HL-60 (cell line): ENCODE measurements at regions not wholly inside any gene's neighbourhood (a gene's known extent, or its start where the extent isn't known, plus 50 kb on each side); places are given as distances from the start of the nearest gene placed in this dataset.

Experiments used
- DNase-seq, 2 experiments: peaks; one replicate each; pipeline ENCODE4 v3.0.0-alpha.2; 2010 to 2020; ENCODE audit warnings: low read depth in 1 of 2, low spot score in 1 of 2
- H3K27ac ChIP-seq: fragments of 250-450 bp; sonication (Bioruptor Pico); replicated peaks from 2 replicates; pipeline ENCODE4 v1.5.1; 2020; ENCODE audit warnings: mild to moderate bottlenecking, moderate library complexity
- H3K27me3 ChIP-seq: fragments of 250-450 bp; sonication (Bioruptor Pico); 2 replicates; pipeline ENCODE4 v1.5.1; 2021; ENCODE audit warnings: mild to moderate bottlenecking, moderate library complexity; ENCODE audit not compliant: insufficient read depth, poor library complexity, severe bottlenecking
- H3K4me3 ChIP-seq: replicated peaks from 2 replicates; pipeline ENCODE4 v1.5.1; 2011; ENCODE audit warnings: mild to moderate bottlenecking, control low read depth, low read length; ENCODE audit not compliant: insufficient read depth
- GABPA ChIP-seq: IDR thresholded peaks from 2 replicates; pipeline ENCODE4 v1.6.1; 2012; ENCODE audit warnings: low read depth
- POLR2AphosphoS5 ChIP-seq: IDR thresholded peaks from 2 replicates; pipeline ENCODE4 v1.6.1; 2012; ENCODE audit warnings: low read depth
- REST ChIP-seq: IDR thresholded peaks from 2 replicates; pipeline ENCODE4 v1.6.1; 2012; ENCODE audit warnings: low read depth; ENCODE audit not compliant: insufficient replicate concordance
- SPI1 ChIP-seq: IDR thresholded peaks from 2 replicates; pipeline ENCODE4 v1.6.1; 2012; ENCODE audit warnings: low read depth, mild to moderate bottlenecking, borderline replicate concordance
- TF ChIP-seq, protein P1 (sequence below): IDR thresholded peaks from one replicate; pipeline ENCODE4 v1.5.1; 2011; ENCODE audit warnings: low read length, control low read depth, inconsistent platforms; ENCODE audit not compliant: insufficient read depth

DNA sequence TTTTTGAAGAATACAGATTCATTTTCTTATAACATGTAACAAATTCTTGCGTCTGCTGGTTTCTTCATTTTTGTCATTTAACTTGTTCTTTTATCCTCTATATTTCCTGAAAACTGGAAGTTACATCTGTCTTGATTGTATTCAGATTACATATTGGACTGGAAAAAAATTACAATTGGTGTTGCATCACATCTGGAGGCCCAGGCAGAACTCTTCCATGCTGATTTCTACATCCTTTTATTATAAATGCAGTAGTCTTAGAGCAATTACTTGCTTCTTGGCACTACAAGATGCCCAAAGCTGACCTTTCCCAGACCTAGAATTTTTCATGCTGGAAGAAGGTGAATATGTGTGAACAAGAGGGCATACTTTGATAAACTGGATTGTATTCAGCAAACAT lies 460.9 kb upstream of the CNTNAP2 start:
- no peak for TF ChIP-seq REST
- TF ChIP-seq GABPA, result no peak
- TF ChIP-seq SPI1, result no peak
- no peak for TF ChIP-seq POLR2AphosphoS5
- TF ChIP-seq, protein P1, sequence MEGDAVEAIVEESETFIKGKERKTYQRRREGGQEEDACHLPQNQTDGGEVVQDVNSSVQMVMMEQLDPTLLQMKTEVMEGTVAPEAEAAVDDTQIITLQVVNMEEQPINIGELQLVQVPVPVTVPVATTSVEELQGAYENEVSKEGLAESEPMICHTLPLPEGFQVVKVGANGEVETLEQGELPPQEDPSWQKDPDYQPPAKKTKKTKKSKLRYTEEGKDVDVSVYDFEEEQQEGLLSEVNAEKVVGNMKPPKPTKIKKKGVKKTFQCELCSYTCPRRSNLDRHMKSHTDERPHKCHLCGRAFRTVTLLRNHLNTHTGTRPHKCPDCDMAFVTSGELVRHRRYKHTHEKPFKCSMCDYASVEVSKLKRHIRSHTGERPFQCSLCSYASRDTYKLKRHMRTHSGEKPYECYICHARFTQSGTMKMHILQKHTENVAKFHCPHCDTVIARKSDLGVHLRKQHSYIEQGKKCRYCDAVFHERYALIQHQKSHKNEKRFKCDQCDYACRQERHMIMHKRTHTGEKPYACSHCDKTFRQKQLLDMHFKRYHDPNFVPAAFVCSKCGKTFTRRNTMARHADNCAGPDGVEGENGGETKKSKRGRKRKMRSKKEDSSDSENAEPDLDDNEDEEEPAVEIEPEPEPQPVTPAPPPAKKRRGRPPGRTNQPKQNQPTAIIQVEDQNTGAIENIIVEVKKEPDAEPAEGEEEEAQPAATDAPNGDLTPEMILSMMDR, result no peak
- Histone ChIP-seq H3K27ac (no peak overlapping the region), H3K4me3 (no peak overlapping the region), H3K27me3 (no peaks in the 10 kb centered on the region)
- DNase-seq, result no peak

GRCh38 chr7:145645135-145645515 lies 471.5 kb upstream of the CNTNAP2 start:
- no peak overlapping the region for H3K27ac ChIP-seq
- no peaks in the 10 kb centered on the region for H3K27me3 ChIP-seq
- no peak for TF ChIP-seq GABPA
- no peak for TF ChIP-seq SPI1
- TF ChIP-seq, protein P1, result no peak
- no peak for TF ChIP-seq REST
- TF ChIP-seq POLR2AphosphoS5, result no peak
- no peak overlapping the region for H3K4me3 ChIP-seq
- no peak for DNase-seq

- H3K27me3 ChIP-seq, result no peaks in the 10 kb centered on the region
- TF ChIP-seq REST (no peak), POLR2AphosphoS5 (no peak), SPI1 (no peak), GABPA (no peak)
- TF ChIP-seq, protein P1, result no peak
- no peak overlapping the region for H3K4me3 ChIP-seq
- no peak overlapping the region for H3K27ac ChIP-seq
- no peak for DNase-seq
Measured at GRCh38 chr7:145644426-145645134, 472.0 kb upstream of the CNTNAP2 start.
